BLaER1 (cell line): ENCODE measurements at regions not wholly inside any gene's neighbourhood (a gene's known extent, or its start where the extent isn't known, plus 50 kb on each side); places are given as distances from the start of the nearest gene placed in this dataset.

Experiments used
- H3K27ac ChIP-seq: shearing (Covaris generic); formaldehyde crosslinking; 2 replicates; pipeline ENCODE4 v1.8.1; 2022
- H3K27me3 ChIP-seq: shearing (Covaris generic); formaldehyde crosslinking; 2 replicates; pipeline ENCODE4 v1.8.1; 2022
- H3K36me3 ChIP-seq: shearing (Covaris generic); formaldehyde crosslinking; 2 replicates; pipeline ENCODE4 v1.8.1; 2022
- H3K4me1 ChIP-seq: shearing (Covaris generic); formaldehyde crosslinking; 2 replicates; pipeline ENCODE4 v1.8.1; 2022
- H3K4me2 ChIP-seq: shearing (Covaris generic); formaldehyde crosslinking; 2 replicates; pipeline ENCODE4 v1.8.1; 2022
- H3K4me3 ChIP-seq: shearing (Covaris generic); formaldehyde crosslinking; 2 replicates; pipeline ENCODE4 v1.8.1; 2022
- H3K9ac ChIP-seq: shearing (Covaris generic); formaldehyde crosslinking; 2 replicates; pipeline ENCODE4 v1.8.1; 2022
- H3K9me3 ChIP-seq: shearing (Covaris generic); formaldehyde crosslinking; 2 replicates; pipeline ENCODE4 v1.8.1; 2022
- H4K20me1 ChIP-seq: shearing (Covaris generic); formaldehyde crosslinking; 2 replicates; pipeline ENCODE4 v1.8.1; 2022
- Cebpa-rat ChIP-seq: shearing (Covaris generic); IDR thresholded peaks from 2 replicates; pipeline ENCODE4 v1.8.1; 2022

DNA sequence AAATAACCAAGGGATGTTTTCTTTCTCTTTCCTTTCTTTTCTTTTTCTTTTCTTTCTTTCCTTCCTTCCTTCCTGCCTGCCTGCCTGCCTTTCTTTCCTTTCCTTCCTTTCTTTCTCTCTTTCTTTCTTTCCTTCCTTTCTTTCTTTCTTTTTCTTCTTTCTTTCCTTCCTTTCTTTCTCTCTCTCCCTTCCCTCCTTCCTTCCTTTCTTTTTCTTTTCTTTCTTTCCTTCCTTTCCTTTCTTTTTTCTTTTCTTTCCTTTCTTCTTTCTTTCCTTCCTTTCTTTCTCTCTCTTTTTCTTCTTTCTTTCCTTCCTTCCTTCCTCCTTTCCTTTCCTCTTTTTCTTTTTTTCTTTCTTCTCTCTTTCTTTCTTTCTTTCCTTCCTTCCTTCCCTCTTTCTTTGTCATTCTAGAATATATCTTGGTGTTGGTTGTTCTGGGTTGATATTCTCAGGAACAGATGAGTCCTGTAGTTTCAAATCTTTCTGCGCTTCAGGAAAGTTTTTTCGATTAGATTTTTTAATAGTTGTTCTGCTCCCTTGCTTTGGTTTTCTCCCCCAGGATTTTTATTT, 101.5 kb upstream of the FBXO11 start:
- H3K36me3 ChIP-seq = no peaks in the 10 kb centered on the region
- no peak overlapping the region for H3K4me2 ChIP-seq
- no peaks in the 10 kb centered on the region for H3K4me1 ChIP-seq
- no peak overlapping the region for H3K27ac ChIP-seq
- no peak overlapping the region for H3K9ac ChIP-seq
- no peaks in the 10 kb centered on the region for H4K20me1 ChIP-seq
- 0 out of 2 replicates have a peak, but pooled peaks cover 8% of the 10 kb centered on the region for H3K9me3 ChIP-seq
- no peak overlapping the region for H3K4me3 ChIP-seq
- TF ChIP-seq Cebpa-rat = no peak
- H3K27me3 ChIP-seq = no peaks in the 10 kb centered on the region

GRCh38 chr2:48009256-48009655, 103.0 kb upstream of the FBXO11 start:
- Histone ChIP-seq H3K27me3 (no peaks in the 10 kb centered on the region), H3K36me3 (no peaks in the 10 kb centered on the region), H4K20me1 (no peaks in the 10 kb centered on the region), H3K4me1 (no peaks in the 10 kb centered on the region), H3K9me3 (0 out of 2 replicates have a peak, but pooled peaks cover 8% of the 10 kb centered on the region), H3K27ac (no peak overlapping the region), H3K4me2 (no peak overlapping the region), H3K9ac (no peak overlapping the region), H3K4me3 (no peak overlapping the region)
- TF ChIP-seq Cebpa-rat = no peak

GRCh38 chr2:48015421-48015820, 109.1 kb upstream of the FBXO11 start:
- H4K20me1 ChIP-seq = no peaks in the 10 kb centered on the region
- H3K9ac ChIP-seq = no peak overlapping the region
- no peak overlapping the region for H3K27ac ChIP-seq
- H3K36me3 ChIP-seq = no peaks in the 10 kb centered on the region
- peaks cover 18% of the 10 kb centered on the region for H3K9me3 ChIP-seq
- H3K27me3 ChIP-seq = no peaks in the 10 kb centered on the region
- peaks cover 11% of the 10 kb centered on the region for H3K4me1 ChIP-seq
- H3K4me2 ChIP-seq = no peak overlapping the region
- no peak for TF ChIP-seq Cebpa-rat
- no peak overlapping the region for H3K4me3 ChIP-seq

- no peak overlapping the region for H3K4me2 ChIP-seq
Measured at GRCh38 chr2:48016225-48017019, 110.1 kb upstream of the FBXO11 start.

GRCh38 chr2:48017136-48017535, 110.8 kb upstream of the FBXO11 start:
- H3K36me3 ChIP-seq = no peaks in the 10 kb centered on the region
- H3K9me3 ChIP-seq = peaks cover 18% of the 10 kb centered on the region
- H3K4me3 ChIP-seq = no peak overlapping the region
- TF ChIP-seq Cebpa-rat = no peak
- peaks cover 15% of the 10 kb centered on the region for H3K4me1 ChIP-seq
- H3K27me3 ChIP-seq = no peaks in the 10 kb centered on the region
- H4K20me1 ChIP-seq = no peaks in the 10 kb centered on the region
- no peak overlapping the region for H3K27ac ChIP-seq
- no peak overlapping the region for H3K9ac ChIP-seq
- H3K4me2 ChIP-seq = no peak overlapping the region

More at GRCh38 chr2:48016225-48017019, 110.1 kb upstream of the FBXO11 start:
- H3K27me3 ChIP-seq = no peaks in the 10 kb centered on the region
- H3K4me3 ChIP-seq = no peak overlapping the region
- H3K27ac ChIP-seq = no peak overlapping the region
- peaks cover 18% of the 10 kb centered on the region for H3K9me3 ChIP-seq
- no peaks in the 10 kb centered on the region for H3K36me3 ChIP-seq
- no peak for TF ChIP-seq Cebpa-rat
- H3K4me1 ChIP-seq = peaks cover 15% of the 10 kb centered on the region
- H4K20me1 ChIP-seq = no peaks in the 10 kb centered on the region
- no peak overlapping the region for H3K9ac ChIP-seq

GRCh38 chr2:48018480-48018879, 112.2 kb upstream of the FBXO11 start:
- no peaks in the 10 kb centered on the region for H3K36me3 ChIP-seq
- no peak overlapping the region for H3K9ac ChIP-seq
- H3K27me3 ChIP-seq = no peaks in the 10 kb centered on the region
- TF ChIP-seq Cebpa-rat = no peak
- no peak overlapping the region for H3K4me3 ChIP-seq
- no peak overlapping the region for H3K27ac ChIP-seq
- H3K9me3 ChIP-seq = peaks cover 18% of the 10 kb centered on the region
- peaks cover 15% of the 10 kb centered on the region for H3K4me1 ChIP-seq
- no peaks in the 10 kb centered on the region for H4K20me1 ChIP-seq
- no peak overlapping the region for H3K4me2 ChIP-seq

- H3K4me2 ChIP-seq = no peak overlapping the region
- no peak for TF ChIP-seq Cebpa-rat
- no peak overlapping the region for H3K27ac ChIP-seq
- H3K27me3 ChIP-seq = no peaks in the 10 kb centered on the region
- no peak overlapping the region for H3K4me3 ChIP-seq
- no peaks in the 10 kb centered on the region for H3K36me3 ChIP-seq
- no peaks in the 10 kb centered on the region for H3K9me3 ChIP-seq
- H3K4me1 ChIP-seq = no peaks in the 10 kb centered on the region
- H3K9ac ChIP-seq = no peak overlapping the region
- no peaks in the 10 kb centered on the region for H4K20me1 ChIP-seq
Measured at GRCh38 chr2:48026865-48027264, 120.6 kb upstream of the FBXO11 start.

DNA sequence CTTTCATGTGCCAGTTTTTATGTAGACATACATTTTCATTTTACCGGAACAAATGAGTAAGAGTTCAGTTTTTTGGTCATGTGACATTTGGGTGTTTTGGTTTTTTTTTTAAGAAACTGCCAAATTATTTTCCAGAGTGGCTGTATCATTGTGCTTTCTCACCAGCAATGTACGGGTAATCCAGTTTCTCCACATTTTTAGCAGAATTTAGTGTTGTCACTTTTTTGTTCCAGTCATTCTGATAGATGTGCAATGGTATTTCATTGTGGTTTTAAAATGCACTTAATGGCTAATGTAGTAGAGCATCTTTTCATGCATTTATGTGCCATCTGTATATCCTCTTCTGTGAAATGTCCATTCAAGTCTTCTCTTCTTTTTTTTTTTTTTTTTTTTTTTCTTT, 126.5 kb upstream of the FBXO11 start:
- Histone ChIP-seq H3K27me3 (no peaks in the 10 kb centered on the region), H3K27ac (no peak overlapping the region), H3K4me2 (no peak overlapping the region), H3K36me3 (no peaks in the 10 kb centered on the region), H3K4me1 (no peaks in the 10 kb centered on the region), H3K9me3 (peaks cover 10% of the 10 kb centered on the region), H4K20me1 (no peaks in the 10 kb centered on the region), H3K9ac (no peak overlapping the region), H3K4me3 (no peak overlapping the region)
- no peak for TF ChIP-seq Cebpa-rat

DNA sequence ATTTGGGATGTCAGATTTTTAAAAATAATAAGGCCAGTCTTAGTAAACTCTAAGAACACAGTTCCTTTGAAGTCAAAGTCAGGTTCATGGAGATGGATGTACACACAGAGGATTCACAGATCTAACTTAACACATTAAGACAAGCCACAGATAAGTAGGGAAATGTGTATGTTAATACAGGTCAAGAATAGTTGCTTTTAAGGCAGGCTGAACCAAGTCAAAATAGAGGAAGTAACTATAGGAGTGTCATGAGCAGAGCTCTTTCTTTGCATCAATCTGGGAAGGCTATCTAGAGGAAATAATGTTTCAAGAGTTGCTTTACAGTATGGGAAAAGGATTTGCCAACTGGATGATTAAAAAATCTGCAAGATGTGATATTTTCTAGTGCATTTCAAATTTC, 128.0 kb upstream of the FBXO11 start:
- no peak overlapping the region for H3K27ac ChIP-seq
- H3K4me3 ChIP-seq = no peak overlapping the region
- H3K36me3 ChIP-seq = no peaks in the 10 kb centered on the region
- no peaks in the 10 kb centered on the region for H3K27me3 ChIP-seq
- no peak for TF ChIP-seq Cebpa-rat
- H3K9me3 ChIP-seq = peaks cover 15% of the 10 kb centered on the region
- H4K20me1 ChIP-seq = no peaks in the 10 kb centered on the region
- no peak overlapping the region for H3K9ac ChIP-seq
- H3K4me1 ChIP-seq = no peaks in the 10 kb centered on the region
- no peak overlapping the region for H3K4me2 ChIP-seq

DNA sequence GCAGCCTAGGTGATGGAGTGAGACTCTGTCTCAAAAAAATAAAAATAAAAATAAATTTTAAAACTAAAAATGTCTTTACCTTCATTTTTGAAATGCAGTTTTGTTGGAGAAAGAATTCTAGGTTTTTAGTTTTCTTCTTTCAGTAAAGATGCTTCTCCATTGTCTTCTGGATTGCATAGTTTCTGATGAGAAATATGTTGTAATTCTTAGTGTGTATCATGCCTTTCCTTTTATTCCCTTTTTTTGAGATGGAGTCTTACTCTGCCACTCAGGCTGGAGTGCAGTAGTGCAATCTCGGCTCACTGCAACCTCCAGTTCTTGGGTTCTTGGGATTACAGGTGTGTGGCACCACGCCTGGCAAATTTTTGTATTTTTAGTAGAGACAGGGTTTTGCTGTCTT, 130.0 kb upstream of the FBXO11 start:
- no peak overlapping the region for H3K4me2 ChIP-seq
- H3K27me3 ChIP-seq = no peaks in the 10 kb centered on the region
- peaks cover 15% of the 10 kb centered on the region for H3K9me3 ChIP-seq
- no peak overlapping the region for H3K4me3 ChIP-seq
- TF ChIP-seq Cebpa-rat = no peak
- H3K36me3 ChIP-seq = no peaks in the 10 kb centered on the region
- no peaks in the 10 kb centered on the region for H3K4me1 ChIP-seq
- no peaks in the 10 kb centered on the region for H4K20me1 ChIP-seq
- no peak overlapping the region for H3K27ac ChIP-seq
- H3K9ac ChIP-seq = no peak overlapping the region
